ENCODE measurements at regions not wholly inside any gene's neighbourhood (a gene's known extent, or its start where the extent isn't known, plus 50 kb on each side); places are given as distances from the start of the nearest gene placed in this dataset.

DNA sequence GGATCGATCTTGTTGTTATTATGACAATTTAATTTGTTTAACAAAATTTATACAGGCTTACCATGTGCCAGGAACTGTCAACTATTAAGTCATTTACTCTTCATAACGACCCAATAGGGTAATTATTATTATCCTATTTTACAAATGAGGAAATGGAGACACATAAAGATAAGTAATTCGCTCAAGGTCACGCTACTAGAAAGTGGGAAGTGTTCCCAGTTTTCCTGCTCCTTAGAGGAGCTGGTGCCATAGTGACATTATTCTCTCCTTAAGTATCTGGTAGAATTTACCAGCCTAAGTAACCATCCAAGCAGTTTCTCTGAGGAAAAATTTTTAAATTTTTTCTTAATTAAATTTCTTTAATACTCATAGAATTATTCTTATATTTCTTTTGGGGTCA is 360.9 kb upstream of the RNF32 start:
- H3F3A ChIP-seq (ENCODE audit: insufficient read depth) = no peaks in the 10 kb centered on the region
- no peak overlapping the region for H2AFZ ChIP-seq
- no peak overlapping the region for H3K4me2 ChIP-seq (ENCODE audit: unreplicated experiment)
- no peak overlapping the region for H3K4me3 ChIP-seq
- H3K27ac ChIP-seq = no peak overlapping the region
- no peaks in the 10 kb centered on the region for H3K9me3 ChIP-seq (ENCODE audit: low read depth)
- 24 to 30% methylated on average over 4 of the region's 4 CpGs for WGBS, 2 experiments (ENCODE audit: low coverage in 1 of 2, low lambda C conversion rate in 2 of 2, missing lambda C conversion rate in 2 of 2)
- no peak overlapping the region for H3K9ac ChIP-seq
- DNase-seq = no peak
- no peaks in the 10 kb centered on the region for H3K4me1 ChIP-seq (ENCODE audit: insufficient read depth)
- no peaks in the 10 kb centered on the region for H3K9me2 ChIP-seq (ENCODE audit: insufficient read depth)
- no peaks in the 10 kb centered on the region for H3K27me3 ChIP-seq (replicated peaks; ENCODE audit: insufficient read depth)
- H4K20me1 ChIP-seq (ENCODE audit: insufficient read depth) = no peaks in the 10 kb centered on the region
- H3K36me3 ChIP-seq (ENCODE audit: low read depth) = no peaks in the 10 kb centered on the region
- TF ChIP-seq EZH2 (IDR thresholded peaks at IDR 0.05; ENCODE audit: insufficient read depth, poor library complexity, severe bottlenecking) (no peak), EZH2phosphoT487 (IDR thresholded peaks at IDR 0.05; ENCODE audit: insufficient read depth, low read depth) (no peak)
- in situ Hi-C loops (cut with MboI) = no loop called here
- H3K79me2 ChIP-seq (ENCODE audit: insufficient read depth) = no peaks in the 10 kb centered on the region

DNA sequence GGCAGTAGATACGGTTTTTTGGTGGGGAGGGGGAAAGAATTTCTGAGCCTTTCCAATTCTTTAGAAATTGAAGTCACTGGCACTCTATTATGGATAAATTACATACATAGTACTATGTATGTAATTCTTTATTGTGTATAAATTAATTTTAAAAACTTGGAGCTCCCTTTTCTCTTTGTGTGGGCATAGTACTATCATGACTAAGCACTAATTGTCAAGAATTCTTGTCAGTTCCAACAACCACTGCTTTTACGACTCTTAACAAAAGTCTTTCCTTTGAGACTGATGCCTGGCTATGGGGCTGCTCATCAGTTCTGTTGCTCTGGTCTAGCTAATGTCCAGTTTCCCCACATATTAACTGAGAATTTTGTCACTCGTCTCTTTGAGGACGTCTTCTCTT is 365.3 kb upstream of the RNF32 start:
- H3K9me3 ChIP-seq (ENCODE audit: low read depth) = no peaks in the 10 kb centered on the region
- no peaks in the 10 kb centered on the region for H3K79me2 ChIP-seq (ENCODE audit: insufficient read depth)
- no peak for DNase-seq
- H3K4me2 ChIP-seq (ENCODE audit: unreplicated experiment) = no peak overlapping the region
- H3F3A ChIP-seq (ENCODE audit: insufficient read depth) = no peaks in the 10 kb centered on the region
- H3K27ac ChIP-seq = no peak overlapping the region
- H3K9me2 ChIP-seq (ENCODE audit: insufficient read depth) = no peaks in the 10 kb centered on the region
- no peak for TF ChIP-seq EZH2 (IDR thresholded peaks at IDR 0.05; ENCODE audit: insufficient read depth, poor library complexity, severe bottlenecking)
- no peak for TF ChIP-seq EZH2phosphoT487 (IDR thresholded peaks at IDR 0.05; ENCODE audit: insufficient read depth, low read depth)
- WGBS, 2 experiments (ENCODE audit: low coverage in 1 of 2, low lambda C conversion rate in 2 of 2, missing lambda C conversion rate in 2 of 2) = 17% methylated on average over 3 to 4 of the region's 4 CpGs
- no peak overlapping the region for H3K4me3 ChIP-seq
- no peaks in the 10 kb centered on the region for H4K20me1 ChIP-seq (ENCODE audit: insufficient read depth)
- no peak overlapping the region for H3K9ac ChIP-seq
- no peaks in the 10 kb centered on the region for H3K27me3 ChIP-seq (replicated peaks; ENCODE audit: insufficient read depth)
- in situ Hi-C loops (cut with MboI) = no loop called here
- no peak overlapping the region for H2AFZ ChIP-seq
- no peaks in the 10 kb centered on the region for H3K4me1 ChIP-seq (ENCODE audit: insufficient read depth)
- no peaks in the 10 kb centered on the region for H3K36me3 ChIP-seq (ENCODE audit: low read depth)

DNA sequence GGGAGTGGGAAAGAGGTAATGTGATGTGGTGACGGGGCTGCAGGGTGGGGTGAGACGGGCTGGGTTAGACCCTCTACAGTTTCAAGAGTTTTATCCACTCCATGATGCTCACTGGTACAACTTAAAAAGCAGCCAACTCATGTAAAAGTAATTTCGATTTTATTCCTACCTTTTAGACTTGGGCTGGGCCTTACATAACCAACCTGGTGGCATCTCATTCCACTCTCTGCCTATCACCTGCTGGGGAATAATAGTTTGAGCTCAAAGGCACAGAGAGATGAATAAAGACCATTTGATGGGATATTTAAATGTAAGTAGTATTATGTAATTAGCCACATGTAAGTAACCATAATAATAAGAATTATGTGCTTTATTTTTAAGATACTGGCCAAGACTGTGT is 366.0 kb upstream of the RNF32 start:
- Histone ChIP-seq H3K9me2 (ENCODE audit: insufficient read depth) (no peaks in the 10 kb centered on the region), H3K36me3 (ENCODE audit: low read depth) (no peaks in the 10 kb centered on the region), H3K4me1 (ENCODE audit: insufficient read depth) (no peaks in the 10 kb centered on the region), H4K20me1 (ENCODE audit: insufficient read depth) (no peaks in the 10 kb centered on the region), H3K9me3 (ENCODE audit: low read depth) (no peaks in the 10 kb centered on the region), H3K79me2 (ENCODE audit: insufficient read depth) (no peaks in the 10 kb centered on the region), H3K27me3 (replicated peaks; ENCODE audit: insufficient read depth) (no peaks in the 10 kb centered on the region), H3K4me3 (no peak overlapping the region), H3K9ac (no peak overlapping the region), H3K4me2 (ENCODE audit: unreplicated experiment) (no peak overlapping the region), H2AFZ (no peak overlapping the region), H3F3A (ENCODE audit: insufficient read depth) (no peaks in the 10 kb centered on the region), H3K27ac (no peak overlapping the region)
- DNase-seq = no peak
- in situ Hi-C loops (cut with MboI) = no loop called here
- TF ChIP-seq EZH2 (IDR thresholded peaks at IDR 0.05; ENCODE audit: insufficient read depth, poor library complexity, severe bottlenecking) (no peak), EZH2phosphoT487 (IDR thresholded peaks at IDR 0.05; ENCODE audit: insufficient read depth, low read depth) (no peak)
- 5 to 6% methylated on average over 3 of the region's 3 CpGs for WGBS, 2 experiments (ENCODE audit: low coverage in 1 of 2, low lambda C conversion rate in 2 of 2, missing lambda C conversion rate in 2 of 2)

DNA sequence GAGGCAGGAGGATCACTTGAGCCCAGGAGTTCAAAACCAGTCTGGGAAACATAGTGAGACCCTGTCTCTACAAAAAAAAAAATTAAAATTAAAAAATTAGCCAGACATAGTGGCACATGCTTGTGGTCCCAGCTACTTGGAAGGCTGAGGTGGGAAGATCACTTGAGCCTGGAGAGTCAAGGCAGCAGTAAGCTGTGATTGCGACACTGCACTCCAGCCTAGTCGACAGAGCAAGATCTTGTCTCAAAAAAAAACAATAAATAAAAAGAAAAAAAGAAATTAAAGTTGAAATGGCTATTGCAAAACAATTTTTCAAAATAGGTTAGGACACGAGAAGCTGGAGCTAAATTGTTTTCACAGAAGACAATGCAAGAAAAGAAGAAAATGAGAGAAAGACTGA is 379.0 kb upstream of the RNF32 start:
- Histone ChIP-seq H3K9ac (no peak overlapping the region), H3K79me2 (ENCODE audit: insufficient read depth) (no peaks in the 10 kb centered on the region), H3K27ac (no peak overlapping the region), H3F3A (ENCODE audit: insufficient read depth) (no peaks in the 10 kb centered on the region), H4K20me1 (ENCODE audit: insufficient read depth) (no peaks in the 10 kb centered on the region), H3K4me1 (ENCODE audit: insufficient read depth) (no peaks in the 10 kb centered on the region), H3K9me3 (ENCODE audit: low read depth) (no peaks in the 10 kb centered on the region), H3K27me3 (replicated peaks; ENCODE audit: insufficient read depth) (no peaks in the 10 kb centered on the region), H3K9me2 (ENCODE audit: insufficient read depth) (no peaks in the 10 kb centered on the region), H3K4me3 (no peak overlapping the region), H2AFZ (no peak overlapping the region), H3K36me3 (ENCODE audit: low read depth) (no peaks in the 10 kb centered on the region), H3K4me2 (ENCODE audit: unreplicated experiment) (no peak overlapping the region)
- in situ Hi-C loops (cut with MboI) = no loop called here
- no peak for DNase-seq
- WGBS, 2 experiments (ENCODE audit: low coverage in 1 of 2, low lambda C conversion rate in 2 of 2, missing lambda C conversion rate in 2 of 2) = 3 to 4% methylated on average over 3 of the region's 3 CpGs
- no peak for TF ChIP-seq EZH2 (IDR thresholded peaks at IDR 0.05; ENCODE audit: insufficient read depth, poor library complexity, severe bottlenecking)
- no peak for TF ChIP-seq EZH2phosphoT487 (IDR thresholded peaks at IDR 0.05; ENCODE audit: insufficient read depth, low read depth)

DNA sequence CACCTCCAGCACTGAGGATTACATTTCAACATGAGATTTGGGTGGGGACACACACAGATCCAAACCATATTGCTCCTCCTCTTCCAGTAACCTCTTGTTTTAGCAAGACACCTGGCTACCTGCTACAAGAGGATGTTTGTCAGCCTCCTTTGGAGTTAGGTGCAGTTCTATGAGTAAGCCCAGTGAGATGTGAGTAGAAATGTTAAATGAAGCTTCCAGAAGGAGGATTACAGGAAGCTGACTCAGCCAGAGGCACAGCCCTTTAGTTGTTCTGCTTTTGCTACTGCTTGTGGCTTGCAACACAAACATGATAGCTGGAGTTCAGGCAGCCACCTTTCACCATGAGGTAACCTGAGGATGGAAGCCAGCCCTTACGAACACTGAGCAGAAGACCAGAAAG is 382.7 kb upstream of the RNF32 start:
- no peak overlapping the region for H3K4me3 ChIP-seq
- TF ChIP-seq EZH2 (IDR thresholded peaks at IDR 0.05; ENCODE audit: insufficient read depth, poor library complexity, severe bottlenecking) = no peak
- no peak for TF ChIP-seq EZH2phosphoT487 (IDR thresholded peaks at IDR 0.05; ENCODE audit: insufficient read depth, low read depth)
- no peak overlapping the region for H3K4me2 ChIP-seq (ENCODE audit: unreplicated experiment)
- no peak overlapping the region for H3K27ac ChIP-seq
- H3K9me3 ChIP-seq (ENCODE audit: low read depth) = no peaks in the 10 kb centered on the region
- H3K36me3 ChIP-seq (ENCODE audit: low read depth) = no peaks in the 10 kb centered on the region
- no peaks in the 10 kb centered on the region for H4K20me1 ChIP-seq (ENCODE audit: insufficient read depth)
- 22 to 33% methylated on average over 1 of the region's 1 CpG for WGBS, 2 experiments (ENCODE audit: low coverage in 1 of 2, low lambda C conversion rate in 2 of 2, missing lambda C conversion rate in 2 of 2)
- H3K27me3 ChIP-seq (replicated peaks; ENCODE audit: insufficient read depth) = no peaks in the 10 kb centered on the region
- no peaks in the 10 kb centered on the region for H3F3A ChIP-seq (ENCODE audit: insufficient read depth)
- no peaks in the 10 kb centered on the region for H3K4me1 ChIP-seq (ENCODE audit: insufficient read depth)
- H3K9me2 ChIP-seq (ENCODE audit: insufficient read depth) = no peaks in the 10 kb centered on the region
- DNase-seq = no peak
- H2AFZ ChIP-seq = no peak overlapping the region
- H3K9ac ChIP-seq = no peak overlapping the region
- in situ Hi-C loops (cut with MboI) = no loop called here
- H3K79me2 ChIP-seq (ENCODE audit: insufficient read depth) = no peaks in the 10 kb centered on the region

All from GM23248 (cell line).